NCI-H2171 treated with DMSO at 0.1 percent for 48 hours (cell line): ENCODE measurements at regions not wholly inside any gene's neighbourhood (a gene's known extent, or its start where the extent isn't known, plus 50 kb on each side); places are given as distances from the start of the nearest gene placed in this dataset.
A peak's percentile ranks its signal among the peaks of the same experiment; 100 is the strongest.

Source experiments
- DNase-seq: peaks from one replicate; lab custom pipeline; 2025; lab: John Stamatoyannopoulos, UW

DNA sequence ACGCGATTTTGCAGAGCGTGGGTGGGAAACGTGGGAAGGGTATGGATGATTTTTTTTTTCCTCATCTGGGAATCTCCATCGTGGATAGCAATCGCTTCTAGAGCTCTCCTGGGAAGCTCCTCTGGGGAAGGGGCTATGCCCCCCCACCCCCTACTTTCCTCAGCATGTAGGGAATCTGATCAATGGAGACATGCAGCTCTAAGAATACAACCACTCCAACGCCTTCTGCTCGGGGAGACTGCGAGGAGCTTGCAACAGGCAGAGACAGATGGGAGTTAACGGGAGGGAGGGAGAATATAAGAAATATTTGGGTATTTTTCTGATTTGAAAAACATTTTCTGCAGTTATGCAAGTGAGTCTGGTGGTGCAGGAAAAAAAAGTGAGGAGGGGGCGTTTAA, 104.6 kb upstream of the HSD17B12 start:
- DNase-seq, result peak; percentile 58

DNA sequence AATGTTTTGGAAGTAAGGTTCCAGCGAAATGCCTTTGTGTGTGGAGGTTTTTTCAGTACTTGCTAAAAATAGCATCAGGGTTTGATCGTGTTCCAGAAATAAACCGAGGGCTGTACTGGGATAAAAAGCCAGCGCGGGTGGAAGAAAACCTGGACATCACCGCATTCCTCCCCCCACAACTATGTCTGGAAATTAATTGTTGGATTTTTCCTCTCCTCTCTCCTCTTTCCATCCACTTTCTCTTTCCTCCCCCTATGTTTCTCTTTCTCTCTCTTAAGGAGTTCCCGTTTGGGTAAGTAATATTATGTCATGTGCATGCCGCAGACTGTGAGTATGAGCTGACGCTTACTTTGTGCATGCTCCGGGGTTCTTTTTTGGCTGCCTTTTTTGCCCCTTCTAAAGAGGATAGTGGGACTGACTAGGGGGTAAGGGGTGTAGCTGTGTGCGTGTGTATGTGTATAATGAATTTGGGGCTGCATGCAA, 104.2 kb upstream of the HSD17B12 start:
- peak; percentile 58 for DNase-seq

DNA sequence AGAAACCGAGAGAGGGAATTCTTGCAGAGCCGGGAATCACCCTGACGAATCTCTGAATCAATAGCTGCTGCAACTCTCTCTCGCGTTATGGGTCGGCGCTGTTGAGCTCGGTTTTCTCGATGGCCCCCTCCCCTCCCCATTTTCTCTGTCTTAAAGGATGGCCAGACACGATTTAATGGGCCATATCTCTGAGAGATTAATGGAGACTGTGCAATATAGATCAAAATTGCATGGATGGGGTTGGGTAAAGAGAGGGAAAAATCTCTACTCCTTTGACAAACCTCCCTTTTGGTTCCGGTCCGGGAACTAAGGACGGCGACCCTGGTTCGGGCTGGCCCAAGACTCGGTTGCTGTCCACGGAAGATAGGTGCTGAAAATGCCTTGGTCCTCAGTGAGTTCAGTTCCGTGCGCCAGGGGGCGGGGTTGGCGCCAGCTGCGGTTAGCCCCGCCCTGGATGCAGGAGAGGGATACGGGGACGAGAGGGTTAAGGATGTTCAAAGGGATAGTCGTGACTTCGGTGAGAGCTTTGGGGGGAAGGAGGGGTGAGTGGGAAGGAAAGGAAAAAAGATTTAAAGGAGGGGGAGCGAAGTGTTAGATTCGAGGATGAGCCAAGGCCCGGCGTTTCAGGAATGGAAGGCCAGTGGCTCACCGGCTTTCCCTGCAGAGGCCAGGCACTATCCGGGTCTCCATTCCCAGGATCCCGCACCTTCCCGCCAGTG, 103.6 kb upstream of the HSD17B12 start:
- DNase-seq, result no peak

DNA sequence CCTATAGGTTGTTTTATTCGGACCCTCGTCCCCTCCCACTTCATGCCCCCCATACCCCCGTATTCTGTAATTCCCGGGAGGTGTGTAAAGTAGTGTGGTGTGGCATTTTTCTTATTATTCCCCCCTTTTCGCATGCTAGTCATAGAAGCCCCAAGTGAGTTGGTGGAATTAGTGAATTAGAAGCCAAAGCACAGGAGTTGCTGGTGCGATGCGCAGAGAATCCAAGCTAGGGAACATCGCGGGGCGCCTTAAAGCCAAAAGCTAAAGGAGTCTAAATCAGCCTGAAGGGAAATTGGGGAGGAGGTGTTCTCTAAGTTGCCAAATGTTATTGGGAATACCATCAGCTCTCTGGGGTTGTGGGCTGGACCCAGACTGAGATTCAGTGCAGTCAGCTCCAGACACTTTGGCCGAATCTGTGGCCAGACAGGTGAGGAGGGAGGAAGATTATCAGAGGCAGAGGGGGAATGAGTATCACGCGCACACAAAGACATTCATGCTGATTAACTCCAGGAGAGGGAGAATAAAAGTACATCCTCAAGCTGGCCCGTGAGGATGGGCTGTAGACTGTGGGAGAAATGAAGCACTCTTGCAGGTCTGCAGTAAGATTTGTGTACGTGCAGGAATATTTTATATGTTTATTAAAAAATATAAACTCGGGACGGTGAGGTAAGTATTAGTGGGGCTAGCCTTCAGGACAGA, 102.8 kb upstream of the HSD17B12 start:
- no peak for DNase-seq

DNA sequence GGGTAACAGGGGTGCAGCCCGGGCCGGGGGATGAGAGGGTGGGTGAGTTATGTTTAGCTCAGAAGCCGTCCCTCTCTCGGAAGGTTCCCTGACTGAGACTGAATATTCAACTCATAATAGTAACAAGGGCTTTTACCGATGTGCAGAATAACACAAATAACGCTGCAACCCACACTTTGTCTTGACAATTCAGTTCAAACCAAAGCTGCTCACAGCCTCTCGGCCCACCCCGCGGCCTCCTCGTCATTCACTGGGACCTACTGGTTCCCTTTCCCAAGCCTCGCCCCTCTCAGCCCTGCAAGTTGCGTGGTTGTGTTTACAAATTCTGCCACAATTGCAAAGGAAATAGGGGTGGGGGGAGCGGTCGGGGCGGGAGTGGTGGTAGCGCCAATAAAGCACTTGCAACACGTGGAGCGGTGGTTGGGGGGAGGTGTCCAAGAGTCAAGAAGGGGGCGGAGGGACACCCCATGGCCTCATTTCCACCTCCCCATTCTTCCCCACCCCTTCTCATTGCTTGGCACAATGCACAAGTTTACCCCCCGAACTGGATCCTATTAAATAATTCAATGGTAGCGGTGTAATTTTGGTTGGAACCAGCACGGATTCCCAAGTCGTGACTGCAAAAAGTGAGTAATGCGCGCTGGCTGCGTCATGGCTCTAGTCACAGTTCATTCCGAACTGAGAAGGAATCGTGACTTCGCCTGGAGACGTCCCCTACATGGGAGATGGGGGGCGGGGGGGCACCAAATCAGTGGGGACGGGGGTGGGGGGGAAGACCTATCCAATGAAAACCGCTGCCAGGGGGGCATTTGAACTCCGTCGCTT, 102.0 kb upstream of the HSD17B12 start:
- no peak for DNase-seq

DNA sequence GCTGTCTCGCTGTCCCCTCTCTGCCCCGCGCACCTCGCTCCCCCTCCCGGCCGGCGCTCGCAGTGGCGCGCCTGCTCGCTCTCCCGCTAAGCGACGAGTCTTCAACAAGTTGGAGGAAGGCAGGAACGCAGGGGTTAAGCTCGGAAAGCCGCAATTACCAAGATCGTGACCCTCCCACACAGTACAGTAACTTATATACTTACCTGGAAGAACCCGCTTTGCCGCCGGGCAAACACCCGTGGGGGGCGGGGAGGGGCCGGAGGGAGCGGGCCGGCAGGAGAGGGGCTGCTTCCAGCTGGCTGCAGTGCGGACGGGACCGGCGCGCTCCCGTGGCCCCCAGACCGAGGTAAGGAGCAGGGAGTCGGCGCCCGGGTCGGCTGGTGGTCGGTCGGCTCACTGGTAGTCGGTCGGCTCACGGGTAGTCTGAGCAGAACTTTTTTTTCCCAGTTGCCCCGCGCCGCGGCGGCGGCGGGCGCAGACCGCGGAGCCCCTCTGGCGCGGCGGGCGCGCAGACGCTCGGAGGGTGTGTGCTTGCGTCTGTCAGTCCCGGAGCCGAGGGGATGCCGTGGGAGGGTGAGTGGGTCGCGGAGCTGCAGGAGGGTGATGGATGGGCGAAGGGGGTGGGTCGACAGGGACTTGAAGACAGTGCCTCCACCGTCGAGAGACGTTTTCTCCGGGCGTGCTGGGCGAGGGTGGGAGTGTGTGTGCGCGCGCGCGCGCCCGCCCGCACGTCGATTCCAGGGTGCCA, 101.2 kb upstream of the HSD17B12 start:
- peak; percentile 40 for DNase-seq

DNA sequence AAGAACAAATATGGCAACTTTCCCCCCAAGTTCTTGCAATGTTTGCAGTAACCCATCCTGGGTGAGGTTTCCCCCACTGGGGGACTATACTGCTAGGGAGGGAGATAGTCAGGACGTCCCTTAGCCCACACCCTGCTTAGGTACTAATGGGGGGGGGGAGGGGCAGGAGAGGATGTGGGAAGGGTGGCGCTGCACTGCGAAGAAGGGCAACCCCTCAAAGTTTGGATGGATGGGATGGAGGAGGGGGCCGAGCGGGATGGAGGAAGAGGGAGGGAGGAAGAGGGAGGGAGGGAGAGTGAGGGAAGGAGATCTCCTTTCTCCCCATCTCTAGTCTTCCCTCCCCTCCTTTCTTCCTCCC, 100.6 kb upstream of the HSD17B12 start:
- no peak for DNase-seq

DNA sequence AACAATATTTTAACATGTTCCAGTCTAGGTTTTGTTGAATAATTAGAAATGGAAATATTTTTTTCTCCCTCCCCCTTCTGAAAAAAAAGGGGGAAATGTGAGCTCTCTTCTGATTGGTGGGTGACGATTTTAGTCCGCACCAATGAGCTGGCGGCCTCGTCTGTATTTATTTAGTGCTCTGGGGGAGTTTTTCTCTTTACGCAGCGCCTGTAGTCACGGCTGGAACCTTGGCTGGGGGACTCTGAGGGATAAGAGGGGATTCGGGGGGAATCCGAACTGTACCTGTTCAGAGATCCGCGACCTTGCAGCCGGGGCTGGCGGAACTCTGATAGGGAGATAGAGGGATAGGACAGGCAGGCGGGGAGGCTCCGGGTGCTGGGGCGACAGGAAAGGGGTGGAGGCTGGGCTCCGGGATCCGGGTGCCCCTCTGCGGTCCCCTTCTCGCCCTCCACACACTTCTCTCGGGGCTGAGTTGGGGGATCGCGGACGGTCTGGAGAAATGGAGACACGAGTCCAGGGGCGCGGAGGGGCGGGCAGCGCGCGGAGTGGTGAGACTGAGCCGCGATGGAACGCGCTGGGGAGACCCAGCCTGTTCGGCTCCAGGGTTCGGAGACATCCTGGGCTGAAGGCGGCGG, 99.7 kb upstream of the HSD17B12 start:
- DNase-seq, result no peak

DNA sequence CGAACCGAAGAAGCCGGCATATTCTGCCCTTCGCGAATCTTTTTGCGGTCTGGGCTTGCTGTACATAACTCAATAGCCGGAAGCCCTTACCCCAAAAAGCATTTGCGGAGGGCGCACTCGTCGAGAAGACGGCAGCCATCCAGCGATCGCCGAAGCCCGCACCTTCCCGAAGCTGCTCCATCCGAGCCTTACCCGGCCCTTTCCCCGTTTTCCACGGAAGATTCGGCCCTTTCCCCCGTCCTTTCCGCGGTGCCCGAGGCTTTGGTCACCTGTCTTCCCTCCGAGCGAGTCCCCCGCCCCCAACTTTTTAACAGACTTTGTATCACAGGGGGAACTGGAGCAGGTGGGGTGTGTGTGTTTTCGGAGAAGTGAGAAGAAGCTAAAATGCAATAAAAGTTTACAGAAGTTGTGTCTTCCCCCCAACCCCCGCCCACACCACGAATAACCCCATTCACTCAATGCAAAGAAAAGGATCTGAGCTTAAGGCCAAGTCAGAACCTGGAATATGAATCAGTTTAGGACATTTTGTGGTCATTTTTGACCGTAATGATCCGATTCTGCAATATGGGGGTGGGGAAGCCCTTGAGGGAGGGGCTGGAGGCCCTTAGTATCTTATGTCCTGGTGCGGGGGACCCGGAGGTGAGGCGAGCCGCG, 99.0 kb upstream of the HSD17B12 start:
- DNase-seq, result no peak

DNA sequence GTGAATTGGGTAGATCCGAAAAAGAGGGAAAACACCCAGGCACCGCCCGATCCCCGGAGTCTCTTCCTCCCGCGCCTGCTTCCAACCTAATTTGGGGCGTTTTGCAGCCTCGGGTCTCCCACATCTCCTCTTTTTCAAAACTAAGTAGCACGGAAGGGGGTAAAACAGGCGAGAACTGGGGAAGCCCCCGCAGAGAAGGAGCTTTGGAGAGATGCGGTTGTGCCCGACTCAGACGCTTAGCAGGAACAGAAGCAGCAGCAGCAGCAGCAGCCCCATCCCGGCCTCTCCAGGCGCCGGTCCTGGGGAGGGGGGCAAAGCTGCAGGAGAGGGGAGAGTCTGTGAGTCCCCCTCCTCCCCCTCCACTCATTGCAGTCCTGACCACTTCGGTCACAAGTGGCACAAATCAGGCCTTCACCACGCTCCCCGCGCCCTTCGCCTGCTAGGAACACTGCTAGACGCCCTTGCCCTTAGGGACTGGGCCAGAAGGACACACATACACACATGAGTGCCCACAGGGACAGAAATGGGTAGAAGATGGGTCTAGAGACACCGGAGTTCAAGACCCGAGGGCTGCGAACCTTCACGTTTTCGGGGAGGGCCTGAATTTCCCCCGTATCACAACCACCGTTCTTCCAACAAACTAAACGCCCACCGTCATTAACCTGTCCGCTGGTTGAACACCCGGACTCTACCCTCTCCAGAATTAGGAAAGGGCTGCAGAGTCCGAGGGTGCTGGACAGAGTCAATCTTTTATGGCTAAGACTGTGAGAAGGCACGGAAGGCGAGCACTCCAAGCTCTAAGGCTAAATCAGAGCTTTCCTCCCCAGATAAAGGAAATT, 98.3 kb upstream of the HSD17B12 start:
- DNase-seq, result no peak

DNA sequence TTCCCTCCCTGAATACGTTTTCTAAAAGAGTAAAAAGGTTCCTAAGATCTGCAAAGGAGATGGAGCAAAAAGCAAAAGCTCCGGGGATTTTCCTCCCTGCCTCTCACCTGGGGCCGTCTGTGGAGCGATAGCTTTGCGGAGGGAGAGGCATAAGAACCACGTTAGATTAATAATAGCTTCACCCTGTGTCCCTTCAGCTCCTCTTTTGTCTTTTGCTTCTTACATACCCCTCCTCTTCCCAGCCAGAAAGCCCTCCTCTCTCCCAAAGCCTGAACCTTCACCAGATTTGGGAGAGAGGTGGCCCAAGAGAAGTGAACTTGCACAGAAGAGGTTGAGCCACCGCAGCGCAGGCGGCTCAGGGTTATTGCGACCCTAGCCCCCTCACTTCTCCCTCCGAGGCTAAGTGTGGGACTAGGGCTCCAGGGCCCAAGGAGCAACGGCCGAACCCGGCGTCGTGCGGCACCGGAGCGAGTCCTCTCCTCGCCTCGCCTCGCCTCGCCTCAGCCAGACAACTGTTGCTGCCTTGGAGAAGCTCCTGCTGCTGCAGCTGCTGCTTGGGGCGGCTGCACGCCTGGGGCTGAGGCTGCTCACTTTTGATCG, 97.6 kb upstream of the HSD17B12 start:
- no peak for DNase-seq

DNA sequence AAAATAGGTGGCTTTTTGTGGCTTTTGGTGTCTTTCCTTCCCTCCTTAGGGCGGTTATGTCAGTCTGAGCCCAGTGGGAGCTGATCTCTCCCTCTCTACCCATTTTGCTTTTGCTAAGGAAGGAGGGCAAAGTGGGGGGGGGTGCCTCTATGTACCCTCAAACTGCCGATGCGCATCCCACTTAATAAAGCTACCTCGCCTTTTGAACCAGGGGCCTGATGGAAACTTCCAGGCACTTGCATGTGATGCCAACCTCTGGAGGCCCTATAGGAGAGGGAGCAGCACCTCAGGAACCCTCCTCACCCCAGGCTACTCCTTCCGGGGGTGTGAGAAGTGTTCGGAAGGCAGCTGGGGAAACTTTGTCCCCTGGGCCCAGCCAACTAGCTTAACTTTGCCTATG, 97.0 kb upstream of the HSD17B12 start:
- DNase-seq, result no peak

DNA sequence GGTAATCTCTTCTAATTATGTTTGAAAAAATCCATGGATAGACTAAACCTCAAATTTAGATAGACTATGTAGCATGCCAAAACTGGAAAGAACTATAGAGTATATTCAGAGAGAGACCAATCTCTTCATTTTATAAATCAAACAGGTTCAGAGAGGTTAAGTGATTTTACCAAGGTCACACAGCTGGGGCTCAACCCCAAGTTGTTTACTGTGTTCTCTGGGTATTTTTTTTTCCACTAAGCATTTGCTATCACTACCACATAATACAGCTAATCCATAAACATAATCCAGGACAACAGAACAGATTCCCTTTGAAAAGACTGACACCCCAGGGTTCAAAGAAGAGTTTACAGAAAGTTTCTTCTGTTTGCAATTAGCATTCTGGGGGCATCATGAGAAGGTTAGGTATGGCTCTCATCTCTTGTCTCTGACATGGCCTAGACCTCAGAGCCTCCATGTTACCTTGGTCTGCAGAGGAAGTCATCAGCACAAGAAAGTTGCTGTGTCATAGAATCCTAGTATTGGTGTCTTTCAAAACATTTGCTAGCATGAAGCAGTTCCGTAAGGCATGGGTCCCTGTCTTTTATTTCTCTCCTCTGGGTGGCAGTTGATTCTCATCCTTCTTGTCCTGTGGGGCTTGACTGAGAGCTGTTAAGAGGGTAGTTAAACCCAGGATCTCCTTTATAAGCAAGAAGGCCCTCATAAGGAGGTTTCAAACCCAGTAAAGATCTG, 94.5 kb upstream of the HSD17B12 start:
- no peak for DNase-seq

DNA sequence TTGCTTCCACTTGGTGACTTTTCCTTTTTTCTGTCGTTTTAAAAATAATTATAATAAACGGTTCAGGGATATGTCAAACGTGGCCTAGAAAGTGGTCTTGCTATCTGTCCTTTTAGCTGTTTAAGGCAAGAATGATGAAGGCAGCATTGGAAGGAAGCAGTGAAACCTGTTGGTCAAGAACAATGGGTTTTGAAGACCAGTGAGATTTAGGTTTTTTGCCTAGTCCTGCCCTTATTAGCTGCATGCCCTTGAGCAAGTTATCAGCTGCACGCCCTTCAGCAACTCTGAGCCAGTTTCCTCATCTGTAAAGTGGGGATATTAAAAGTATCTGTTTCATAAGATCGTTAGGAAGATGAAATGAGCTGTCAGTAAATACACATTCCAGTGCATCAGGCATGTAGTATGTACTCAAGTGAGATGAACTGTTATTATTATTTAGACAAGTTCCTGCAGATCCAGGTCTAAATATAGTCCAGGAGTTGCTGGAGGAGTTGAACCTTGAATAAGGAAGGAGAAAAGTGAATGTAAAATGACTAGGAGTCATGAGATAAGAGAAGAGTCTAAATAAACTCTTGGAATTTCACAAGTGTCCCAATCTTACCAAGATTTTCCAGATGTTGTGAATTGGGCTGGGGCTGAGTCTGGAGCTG, 90.8 kb upstream of the HSD17B12 start:
- no peak for DNase-seq

DNA sequence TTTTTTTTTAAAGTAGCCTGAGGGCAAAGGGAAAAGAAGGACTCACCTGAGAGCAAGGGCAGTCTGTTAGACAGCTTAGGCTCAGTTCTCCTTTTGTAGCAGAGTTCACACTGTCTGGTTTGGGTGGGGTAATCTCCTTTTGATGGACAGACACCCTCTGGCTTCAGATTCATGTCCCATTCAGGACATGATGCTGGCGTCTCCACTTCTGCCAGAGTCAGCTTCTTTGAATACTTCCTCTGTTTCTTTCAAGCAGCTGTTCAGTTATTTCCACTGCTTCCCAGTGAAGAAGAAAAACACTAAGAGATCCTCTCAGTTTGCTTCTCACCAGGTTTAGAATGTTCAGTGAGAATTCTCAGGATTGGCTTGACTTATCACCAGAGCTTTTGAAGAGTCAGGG, 79.0 kb upstream of the HSD17B12 start:
- no peak for DNase-seq

DNA sequence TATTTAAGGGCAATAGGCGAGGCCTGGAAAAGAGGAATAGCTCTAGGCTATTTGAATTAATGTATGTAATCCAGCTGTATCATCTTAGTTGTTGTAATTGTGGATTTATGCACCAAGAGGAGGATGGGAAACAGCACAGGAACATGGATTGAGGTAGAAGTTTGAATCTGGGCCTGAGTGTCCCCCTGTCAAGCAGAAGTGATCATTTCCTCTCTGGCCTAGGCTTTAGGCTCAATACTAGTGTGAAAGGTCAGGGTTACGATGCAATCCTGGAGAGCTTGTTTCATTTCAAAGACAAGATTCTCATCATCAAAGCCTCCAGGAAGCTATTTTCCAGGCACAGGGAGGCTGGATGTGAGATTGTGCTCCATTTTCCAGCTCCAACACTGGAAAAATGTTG, 77.9 kb upstream of the HSD17B12 start:
- no peak for DNase-seq

DNA sequence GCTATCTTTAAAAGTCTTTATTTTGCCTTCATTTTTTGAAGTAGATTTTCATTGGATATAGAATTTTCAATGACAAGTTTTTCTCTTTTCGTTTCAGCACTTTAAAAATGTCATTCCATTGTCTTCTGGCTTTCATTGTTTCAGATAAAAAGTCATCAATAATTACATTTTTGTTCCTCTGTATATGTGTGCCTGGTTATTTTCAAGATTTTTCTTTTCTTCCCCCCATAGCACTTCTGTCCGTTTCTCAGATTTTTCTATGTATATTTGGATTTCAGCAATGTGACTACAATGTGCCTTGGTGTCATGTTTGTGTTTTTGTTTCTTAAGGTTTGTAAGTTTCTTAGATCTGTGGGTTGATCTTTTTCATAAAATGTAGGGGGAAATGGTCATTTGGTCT, 66.3 kb upstream of the HSD17B12 start:
- no peak for DNase-seq

DNA sequence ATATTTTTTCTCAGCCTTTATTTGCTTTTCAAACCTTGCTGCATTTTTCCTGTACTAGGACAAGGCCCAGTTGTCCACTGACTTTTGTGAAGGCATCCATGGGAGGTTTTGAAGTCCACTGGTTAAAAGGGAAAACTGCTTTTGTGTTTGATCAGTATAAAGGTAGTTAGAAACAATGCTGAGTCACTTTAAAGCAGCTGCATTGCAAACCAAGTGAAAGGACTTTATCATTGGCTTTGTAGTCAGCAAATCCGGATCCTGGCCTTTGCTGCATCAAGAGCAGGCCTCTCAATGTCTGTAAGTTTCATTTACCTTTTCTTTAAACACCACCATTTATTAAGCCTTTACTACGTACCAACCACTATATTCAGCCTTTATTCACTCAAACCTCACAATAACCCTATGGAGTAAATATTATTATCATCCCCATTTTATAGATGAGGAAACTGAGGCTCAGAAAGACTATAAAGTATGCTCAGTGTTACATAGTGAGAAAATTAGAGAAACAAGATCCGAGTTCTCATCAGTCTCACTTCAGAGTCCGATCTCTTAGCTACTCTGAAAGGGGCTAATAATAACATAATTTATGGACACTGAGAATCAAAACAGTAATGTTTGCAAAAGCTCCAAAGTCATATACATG, 60.6 kb upstream of the HSD17B12 start:
- no peak for DNase-seq
